ENCODE measurements at regions not wholly inside any gene's neighbourhood (a gene's known extent, or its start where the extent isn't known, plus 50 kb on each side); places are given as distances from the start of the nearest gene placed in this dataset.

GRCh38 chr20:57974863-57975262, 253.6 kb downstream of the ANKRD60 start:
- TF ChIP-seq CTCF (IDR thresholded peaks at IDR 0.05; ENCODE audit: low read depth, low read length), result no peak
- TF ChIP-seq EZH2phosphoT487 (IDR thresholded peaks at IDR 0.05; ENCODE audit: low read depth), result no peak
